H1 (cell line): ENCODE measurements at regions not wholly inside any gene's neighbourhood (a gene's known extent, or its start where the extent isn't known, plus 50 kb on each side); places are given as distances from the start of the nearest gene placed in this dataset.

Experiments used
- CTCF ChIA-PET: fragments of 300-600 bp; sonication (Branson Sonifier 250); formaldehyde crosslinking; loops from one replicate; lab custom pipeline; 2021; ENCODE audit not compliant: partially characterized antibody; lab: Charles Lee
- POLR2A ChIA-PET: fragments of 300-600 bp; sonication (Branson Sonifier 250); formaldehyde crosslinking; loops from one replicate; lab custom pipeline; 2021; ENCODE audit warnings: inconsistent platforms; ENCODE audit not compliant: partially characterized antibody; lab: Charles Lee
- DNase-seq, 2 experiments: peaks; one replicate each; pipeline versions ENCODE4 v3.0.0 to v3.0.0-alpha.2; 2010 to 2022; ENCODE audit warnings: low spot score in 2 of 2, low read depth in 1 of 2, mixed read lengths in 1 of 2
- FAIRE-seq: peaks from 2 replicates; lab custom pipeline; 2011; peaks lifted over from hg19 to GRCh38; lab: Jason Lieb, UNC
- H2AFZ ChIP-seq: 2 replicates; pipeline ENCODE4 v1.8.1; 2012; ENCODE audit warnings: low read length, inconsistent platforms
- H2AK5ac ChIP-seq: 2 replicates; pipeline ENCODE4 v1.6.1; 2013; ENCODE audit warnings: low read depth, low read length
- H2BK120ac ChIP-seq: replicated peaks from 2 replicates; pipeline ENCODE3; 2013; ENCODE audit warnings: low read depth, low read length, inconsistent platforms
- H2BK12ac ChIP-seq: 2 replicates; pipeline ENCODE4 v1.6.1; 2013; ENCODE audit warnings: low read depth, low read length
- H2BK15ac ChIP-seq: 2 replicates; pipeline ENCODE4 v1.6.1; 2013; ENCODE audit warnings: low read length
- H2BK20ac ChIP-seq: 2 replicates; pipeline ENCODE4 v1.6.1; 2013; ENCODE audit warnings: low read length
- H2BK5ac ChIP-seq: 2 replicates; pipeline ENCODE4 v1.6.1; 2013; ENCODE audit warnings: low read depth, low read length
- H3K14ac ChIP-seq: 2 replicates; pipeline ENCODE4 v1.6.1; 2013; ENCODE audit warnings: inconsistent platforms; ENCODE audit not compliant: insufficient read length
- H3K18ac ChIP-seq: 2 replicates; pipeline ENCODE4 v1.6.1; 2013; ENCODE audit warnings: low read length; ENCODE audit errors: extremely low read depth
- H3K23ac ChIP-seq: 2 replicates; pipeline ENCODE4 v1.6.1; 2013; ENCODE audit warnings: inconsistent platforms; ENCODE audit not compliant: insufficient read length
- H3K23me2 ChIP-seq: 2 replicates; pipeline ENCODE4 v1.6.1; 2013; ENCODE audit warnings: low read depth, low read length
- H3K27ac ChIP-seq: 2 replicates; pipeline ENCODE4 v1.6.1; 2011; ENCODE audit warnings: low read depth, low read length, inconsistent platforms
- H3K27me3 ChIP-seq, 4 experiments: replicated peaks in 1 of 4; 1 replicate in 1 of 4; 2 replicates in 3 of 4; pipeline versions ENCODE4 v1.6.1 to v1.8.1; 2011 to 2013; ENCODE audit warnings: low read length in 3 of 4, mild to moderate bottlenecking in 3 of 4, inconsistent platforms in 2 of 4, mixed read lengths in 2 of 4, moderate library complexity in 1 of 4; ENCODE audit not compliant: control insufficient read depth in 3 of 4, insufficient read depth in 3 of 4; ENCODE audit errors: extremely low read depth in 1 of 4
- H3K36me3 ChIP-seq, 4 experiments: 2 replicates each; pipeline versions ENCODE4 v1.6.1 to v1.8.1; 2011 to 2013; ENCODE audit warnings: mild to moderate bottlenecking in 4 of 4, low read length in 3 of 4, moderate library complexity in 2 of 4, control low read depth in 1 of 4, inconsistent platforms in 1 of 4; ENCODE audit not compliant: insufficient read depth in 4 of 4, control insufficient read depth in 2 of 4
- H3K4ac ChIP-seq: replicated peaks from 2 replicates; pipeline ENCODE3; 2013; ENCODE audit warnings: low read length, low read depth, mixed read lengths, inconsistent platforms; ENCODE audit not compliant: insufficient read length
- H3K4me1 ChIP-seq, 4 experiments: replicated peaks in 1 of 4; 1 replicate in 1 of 4; 2 replicates in 3 of 4; pipeline versions ENCODE4 v1.6.1 to v1.8.1; 2011 to 2013; ENCODE audit warnings: low read length in 3 of 4, inconsistent platforms in 2 of 4, mixed read lengths in 1 of 4; ENCODE audit not compliant: insufficient read depth in 4 of 4, control insufficient read depth in 3 of 4
- H3K4me2 ChIP-seq, 2 experiments: 2 replicates each; pipeline versions ENCODE4 v1.6.1 to v1.8.1; 2011 to 2013; ENCODE audit warnings: low read depth in 2 of 2, low read length in 2 of 2, control low read depth in 1 of 2, inconsistent platforms in 1 of 2, mild to moderate bottlenecking in 1 of 2; ENCODE audit not compliant: insufficient read depth in 1 of 2
- H3K4me3 ChIP-seq, 4 experiments: fragments of 200-600, 300-600 bp in 1 of 4; sonication (generic), shearing (Covaris generic), sonication (Bioruptor Twin) in 1 of 4; 2 replicates each; pipeline versions ENCODE4 v1.5.1 to v1.8.1; 2011 to 2016; ENCODE audit warnings: low read length in 4 of 4, low read depth in 3 of 4, control low read depth in 2 of 4, inconsistent platforms in 2 of 4, mild to moderate bottlenecking in 2 of 4, mixed read lengths in 1 of 4, moderate library complexity in 1 of 4; ENCODE audit not compliant: insufficient read depth in 2 of 4; ENCODE audit errors: extremely low read depth in 1 of 4
- H3K56ac ChIP-seq: replicated peaks from 2 replicates; pipeline ENCODE3; 2013; ENCODE audit warnings: low read depth, mild to moderate bottlenecking, mixed read lengths, low read length, inconsistent platforms; ENCODE audit not compliant: insufficient read length
- H3K79me1 ChIP-seq: 2 replicates; pipeline ENCODE4 v1.6.1; 2013; ENCODE audit warnings: low read depth, low read length, control low read depth
- H3K79me2 ChIP-seq, 2 experiments: 2 replicates each; pipeline versions ENCODE4 v1.6.1 to v1.8.1; 2012 to 2013; ENCODE audit warnings: low read length in 2 of 2, mild to moderate bottlenecking in 2 of 2, inconsistent platforms in 1 of 2; ENCODE audit not compliant: insufficient read depth in 2 of 2, control insufficient read depth in 1 of 2
- H3K9ac ChIP-seq, 4 experiments: replicated peaks in 1 of 4; 1 replicate in 1 of 4; 2 replicates in 3 of 4; pipeline versions ENCODE4 v1.6.1 to v1.8.1; 2011 to 2013; ENCODE audit warnings: low read depth in 3 of 4, low read length in 3 of 4, control low read depth in 2 of 4, mild to moderate bottlenecking in 2 of 4, moderate library complexity in 2 of 4, inconsistent platforms in 1 of 4; ENCODE audit errors: extremely low read depth in 1 of 4
- H3K9me3 ChIP-seq, 2 experiments: 2 replicates each; pipeline versions ENCODE4 v1.6.1 to v1.8.1; 2012 to 2013; ENCODE audit warnings: mild to moderate bottlenecking in 2 of 2, moderate library complexity in 2 of 2, control low read depth in 1 of 2, inconsistent platforms in 1 of 2, low read depth in 1 of 2, low read length in 1 of 2, mixed read lengths in 1 of 2; ENCODE audit not compliant: insufficient read depth in 2 of 2
- H4K20me1 ChIP-seq, 2 experiments: replicated peaks in 1 of 2; 2 replicates each; pipeline versions ENCODE3 to v1.8.1; 2011 to 2013; ENCODE audit warnings: inconsistent platforms in 2 of 2, low read length in 2 of 2, mild to moderate bottlenecking in 1 of 2; ENCODE audit not compliant: insufficient read depth in 2 of 2, control insufficient read depth in 1 of 2
- H4K5ac ChIP-seq: 2 replicates; pipeline ENCODE4 v1.6.1; 2013; ENCODE audit warnings: low read length, low read depth, mixed read lengths, inconsistent platforms; ENCODE audit not compliant: insufficient read length
- H4K8ac ChIP-seq: 2 replicates; pipeline ENCODE4 v1.8.0; 2013; ENCODE audit warnings: mild to moderate bottlenecking, moderate library complexity, low read length, inconsistent platforms; ENCODE audit not compliant: insufficient read depth; ENCODE audit errors: extremely low read depth
- H4K91ac ChIP-seq: replicated peaks from 2 replicates; pipeline ENCODE3; 2013; ENCODE audit warnings: low read length, mixed read lengths, inconsistent platforms; ENCODE audit not compliant: insufficient read length
- CTBP2 ChIP-seq: IDR thresholded peaks from 2 replicates; pipeline ENCODE4 v1.7.0; 2011; ENCODE audit warnings: borderline replicate concordance, mild to moderate bottlenecking, moderate library complexity, mixed read lengths, low read length; ENCODE audit not compliant: insufficient read depth, insufficient read length
- NRF1 ChIP-seq: IDR thresholded peaks from 2 replicates; pipeline ENCODE4 v1.6.1; 2011; ENCODE audit warnings: mild to moderate bottlenecking, low read depth, low read length, improper control_type of control experiment
- RXRA ChIP-seq: IDR thresholded peaks from 2 replicates; pipeline ENCODE4 v1.6.1; 2011; ENCODE audit warnings: low read depth, mild to moderate bottlenecking, low read length, moderate library complexity; ENCODE audit not compliant: insufficient read depth
- SAP30 ChIP-seq: fragments of 300-600 bp; sonication (generic); IDR thresholded peaks from 2 replicates; pipeline ENCODE4 v1.7.1; 2012; ENCODE audit warnings: low read length, moderate library complexity, mild to moderate bottlenecking, inconsistent platforms; ENCODE audit not compliant: insufficient read depth, insufficient replicate concordance
- SUZ12 ChIP-seq: fragments of 200-600 bp; sonication (generic); IDR thresholded peaks from 2 replicates; pipeline ENCODE4 v1.6.1; 2012; ENCODE audit warnings: mild to moderate bottlenecking, inconsistent platforms, low read length, moderate library complexity, mixed read lengths
- TAF7 ChIP-seq: optimal IDR thresholded peaks from 2 replicates; pipeline ENCODE3; 2011; ENCODE audit warnings: low read depth, mild to moderate bottlenecking, inconsistent platforms, low read length, moderate library complexity, borderline replicate concordance
- TCF12 ChIP-seq: IDR thresholded peaks from 2 replicates; pipeline ENCODE4 v1.6.1; 2011; ENCODE audit warnings: low read depth, mild to moderate bottlenecking, low read length
- WGBS, 2 experiments: shearing (Covaris generic) in 1 of 2; methylation state at CpG; one replicate each; pipeline versions ENCODE4 v1.1.6 to v1.1.7; 2013 to 2015; ENCODE audit warnings: low lambda C conversion rate in 2 of 2, mixed read lengths in 2 of 2, inconsistent platforms in 1 of 2, low coverage in 1 of 2, missing lambda C conversion rate in 1 of 2; ENCODE audit not compliant: insufficient replicate concordance in 2 of 2, insufficient coverage in 1 of 2, insufficient read length in 1 of 2; ENCODE audit errors: extremely low coverage in 1 of 2, missing lambda C conversion rate in 1 of 2; 5-methylcytosine and 5-hydroxymethylcytosine counted together

GRCh38 chr19:41505105-41505504 lies 62.1 kb downstream of the ERICH4 start:
- H2AFZ ChIP-seq: no peak overlapping the region
- no peak for FAIRE-seq
- H2BK20ac ChIP-seq: no peak overlapping the region
- H2BK5ac ChIP-seq: no peak overlapping the region
- no peak overlapping the region for H2BK120ac ChIP-seq
- no peaks in the 10 kb centered on the region for H3K79me2 ChIP-seq
- CTCF ChIA-PET: no interaction called here
- H3K4me1 ChIP-seq: no peaks in the 10 kb centered on the region
- TF ChIP-seq SUZ12: no peak
- no peak for TF ChIP-seq CTBP2
- TF ChIP-seq SAP30: no peak
- TF ChIP-seq TAF7: no peak
- TF ChIP-seq NRF1: no peak
- no peak for TF ChIP-seq TCF12
- TF ChIP-seq RXRA: no peak
- no peak overlapping the region for H2AK5ac ChIP-seq
- no peak overlapping the region for H3K9ac ChIP-seq
- no peak overlapping the region for H3K4me2 ChIP-seq
- H3K18ac ChIP-seq: no peak overlapping the region
- H3K79me1 ChIP-seq: no peaks in the 10 kb centered on the region
- no peak for DNase-seq
- H3K23ac ChIP-seq: no peak overlapping the region
- no peaks in the 10 kb centered on the region for H3K36me3 ChIP-seq
- H4K20me1 ChIP-seq: no peaks in the 10 kb centered on the region
- H2BK15ac ChIP-seq: no peak overlapping the region
- no peak overlapping the region for H4K91ac ChIP-seq
- H4K5ac ChIP-seq: no peak overlapping the region
- whole genome bisulfite sequencing, 2 experiments: 77% methylated on average over 10 of the region's 13 CpGs; no CpG with 5 or more reads in 1 of the 2 experiments
- no peak overlapping the region for H3K56ac ChIP-seq
- no peaks in the 10 kb centered on the region for H3K27me3 ChIP-seq
- no peak overlapping the region for H4K8ac ChIP-seq
- H3K4ac ChIP-seq: no peak overlapping the region
- H3K9me3 ChIP-seq: peaks cover 43 to 66% of the 10 kb centered on the region in 2 experiments; a peak in 3 of 4 replicates
- no peak overlapping the region for H3K27ac ChIP-seq
- H3K14ac ChIP-seq: no peak overlapping the region
- no peaks in the 10 kb centered on the region for H3K23me2 ChIP-seq
- H3K4me3 ChIP-seq: no peak overlapping the region
- POLR2A ChIA-PET: no interaction called here
- H2BK12ac ChIP-seq: no peak overlapping the region
